ENCODE measurements at regions not wholly inside any gene's neighbourhood (a gene's known extent, or its start where the extent isn't known, plus 50 kb on each side); places are given as distances from the start of the nearest gene placed in this dataset.
A peak's percentile ranks its signal among the peaks of the same experiment; 100 is the strongest.

GRCh38 chr6:23140871-23141270 lies 571.5 kb downstream of the HDGFL1 start:
- H3K9me3 ChIP-seq (ENCODE audit: control insufficient read depth, insufficient read depth, low read length) = peaks cover 4% of the 10 kb centered on the region; the same call in 1 of the 2 replicates
- 0 out of 2 replicates have a peak, but pooled peaks cover 3% of the 10 kb centered on the region for H3K9me1 ChIP-seq (ENCODE audit: insufficient read depth, low read length)
- H3K4me3 ChIP-seq (ENCODE audit: insufficient read depth, low read depth, low read length) = no peak overlapping the region
- no peaks in the 10 kb centered on the region for H3K79me1 ChIP-seq (ENCODE audit: low read depth in 1 of 2, low read length in 2 of 2)
- BruUV-seq (replicated peaks) = no TSS peak
- H2AK9ac ChIP-seq (replicated peaks; ENCODE audit: low read depth, low read length, poor library complexity) = no peak overlapping the region
- dilution Hi-C loops (cut with HindIII; ENCODE audit: low sequenced_read_pairs, unreplicated experiment) (no loop called here), intact Hi-C loops (cut with micrococcal nuclease) (no loop called here), in situ Hi-C loops (cut with MboI; ENCODE audit: low sequenced_read_pairs) (no loop called here)
- H3K4ac ChIP-seq (ENCODE audit: low read depth, low read length) = no peak overlapping the region
- H3K27ac ChIP-seq (ENCODE audit: insufficient read depth, low read length) = no peak overlapping the region
- ChIA-PET CTCF (no interaction called here), POLR2A (ENCODE audit: unreplicated experiment) (no interaction called here)
- no peak overlapping the region for H3K9ac ChIP-seq (ENCODE audit: low read depth, low read length)
- TF ChIP-seq RAD21 (IDR thresholded peaks at IDR 0.05; ENCODE audit: low read length) (no peak), CEBPB (IDR thresholded peaks at IDR 0.05; ENCODE audit: low read depth, low read length) (no peak), POLR2A (IDR thresholded peaks at IDR 0.05; ENCODE audit: low read depth, low read length) (no peak), USF2 (IDR thresholded peaks at IDR 0.05; ENCODE audit: low read depth, low read length) (no peak), FOS (IDR thresholded peaks at IDR 0.05; ENCODE audit: low read depth, low read length) (no peak), RCOR1 (IDR thresholded peaks at IDR 0.05; ENCODE audit: insufficient replicate concordance, low read length) (no peak), MAFK (IDR thresholded peaks at IDR 0.05; ENCODE audit: low read depth, low read length) (no peak), CTCF (conservative IDR thresholded peaks at IDR 0.05; ENCODE audit: low read depth, low read length) (no peak), MAZ (IDR thresholded peaks at IDR 0.05; ENCODE audit: borderline replicate concordance, low read depth, low read length) (no peak), BHLHE40 (IDR thresholded peaks at IDR 0.05; ENCODE audit: low read depth, low read length) (no peak), CHD1 (IDR thresholded peaks at IDR 0.05; ENCODE audit: low read depth, low read length) (no peak), RFX5 (IDR thresholded peaks at IDR 0.05; ENCODE audit: low read depth, low read length) (no peak), ELK1 (IDR thresholded peaks at IDR 0.05; ENCODE audit: borderline replicate concordance, low read depth, low read length) (no peak), NFE2L2 (IDR thresholded peaks at IDR 0.05; ENCODE audit: low read depth, low read length) (no peak), SMC3 (IDR thresholded peaks at IDR 0.05; ENCODE audit: low read depth, low read length) (no peak), MXI1 (IDR thresholded peaks at IDR 0.05; ENCODE audit: borderline replicate concordance, low read depth, low read length) (no peak)
- no peak overlapping the region for H4K5ac ChIP-seq (ENCODE audit: low read depth, low read length)
- ATAC-seq (ENCODE audit: low read depth) (no peak), DNase-seq (peak; percentile 2)
- H4K91ac ChIP-seq (ENCODE audit: insufficient read depth, low read depth, low read length) = no peak overlapping the region
- no peak overlapping the region for H2AFZ ChIP-seq (replicated peaks; ENCODE audit: low read length, poor library complexity)
- no peak overlapping the region for H3K23ac ChIP-seq (ENCODE audit: low read depth, low read length)
- H3K36me3 ChIP-seq (ENCODE audit: control insufficient read depth, insufficient read depth, low read length) = no peaks in the 10 kb centered on the region
- H3K14ac ChIP-seq (replicated peaks; ENCODE audit: low read depth, low read length) = no peak overlapping the region
- H4K20me1 ChIP-seq (ENCODE audit: insufficient read depth, low read length) = no peaks in the 10 kb centered on the region
- H2AK5ac ChIP-seq (ENCODE audit: low read depth, low read length) = no peak overlapping the region
- no peak overlapping the region for H2BK5ac ChIP-seq (ENCODE audit: low read depth, low read length, poor library complexity, severe bottlenecking)
- H3K27me3 ChIP-seq (ENCODE audit: control insufficient read depth, insufficient read depth, low read length) = no peaks in the 10 kb centered on the region
- no peak overlapping the region for H4K8ac ChIP-seq (ENCODE audit: low read depth in 2 of 2, low read length in 2 of 2)
- no peak overlapping the region for H2BK120ac ChIP-seq (ENCODE audit: low read depth, low read length)
- no peak overlapping the region for H3K4me2 ChIP-seq (ENCODE audit: low read depth, low read length)
- H2BK15ac ChIP-seq (ENCODE audit: low read depth, low read length) = no peak overlapping the region
- no peak overlapping the region for H2BK20ac ChIP-seq (ENCODE audit: low read depth, low read length)
- H3K4me1 ChIP-seq (ENCODE audit: control insufficient read depth, insufficient read depth, low read length) = no peaks in the 10 kb centered on the region
- no peak overlapping the region for H3K18ac ChIP-seq (ENCODE audit: low read depth, low read length)
- H3K56ac ChIP-seq (ENCODE audit: extremely low read depth, insufficient read depth, low read length) = no peak overlapping the region
